Activated naive CD4-positive, alpha-beta T cell treated with anti-CD3 and anti-CD28 coated beads, Interleukin-2, amount 10 ng/mL, durations not matched to agents 7 days and 5 days (primary cell): ENCODE measurements at regions not wholly inside any gene's neighbourhood (a gene's known extent, or its start where the extent isn't known, plus 50 kb on each side); places are given as distances from the start of the nearest gene placed in this dataset.

Experiments used
- CTCF ChIA-PET: fragments of 350-600 bp; sonication (Branson Sonifier 250); formaldehyde crosslinking; loops from one replicate; lab custom pipeline; 2021; ENCODE audit warnings: antibody characterized with exemption; lab: Charles Lee
- DNase-seq: peaks from one replicate; pipeline ENCODE4 v3.0.0-alpha.2; 2020
- H3K27ac Mint-ChIP-seq: one replicate; pipeline ENCODE4 v1.8.0; 2021; ENCODE audit warnings: mild to moderate bottlenecking, moderate library complexity, mixed read lengths
- H3K27me3 Mint-ChIP-seq: one replicate; pipeline ENCODE4 v1.8.0; 2021; ENCODE audit warnings: mild to moderate bottlenecking, mixed read lengths
- H3K36me3 Mint-ChIP-seq: one replicate; pipeline ENCODE4 v1.8.0; 2021; ENCODE audit warnings: mixed read lengths
- H3K4me1 Mint-ChIP-seq: one replicate; pipeline ENCODE4 v1.8.0; 2021; ENCODE audit warnings: mixed read lengths
- H3K4me3 Mint-ChIP-seq: one replicate; pipeline ENCODE4 v1.8.0; 2021; ENCODE audit warnings: mild to moderate bottlenecking, moderate library complexity, mixed read lengths
- H3K9me3 Mint-ChIP-seq: one replicate; pipeline ENCODE4 v1.8.0; 2021; ENCODE audit warnings: mixed read lengths

DNA sequence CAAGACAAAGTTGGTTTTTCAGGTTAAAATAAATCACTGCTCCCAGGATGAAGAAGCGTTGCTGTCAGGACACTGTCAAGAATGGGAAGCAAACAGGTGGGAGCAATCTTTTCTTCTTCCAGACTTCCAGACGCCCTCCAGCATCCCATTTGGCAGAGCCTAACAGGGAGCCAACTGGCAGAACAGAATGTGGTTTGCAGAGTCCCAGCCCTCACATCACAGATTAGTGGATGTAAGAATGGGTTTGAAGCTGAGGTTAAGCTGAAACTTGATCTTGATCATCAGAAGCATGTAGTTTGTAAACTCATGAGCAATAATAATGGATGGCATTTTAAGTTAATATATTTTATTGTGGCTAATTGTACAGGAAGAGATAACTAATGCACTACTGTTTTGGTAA, 636.4 kb downstream of the SLC6A15 start:
- H3K27ac Mint-ChIP-seq = no peak overlapping the region
- DNase-seq = no peak
- H3K27me3 Mint-ChIP-seq = no peaks in the 10 kb centered on the region
- no peaks in the 10 kb centered on the region for H3K36me3 Mint-ChIP-seq
- CTCF ChIA-PET = no interaction called here
- no peaks in the 10 kb centered on the region for H3K4me1 Mint-ChIP-seq
- no peak overlapping the region for H3K4me3 Mint-ChIP-seq
- H3K9me3 Mint-ChIP-seq = no peaks in the 10 kb centered on the region

DNA sequence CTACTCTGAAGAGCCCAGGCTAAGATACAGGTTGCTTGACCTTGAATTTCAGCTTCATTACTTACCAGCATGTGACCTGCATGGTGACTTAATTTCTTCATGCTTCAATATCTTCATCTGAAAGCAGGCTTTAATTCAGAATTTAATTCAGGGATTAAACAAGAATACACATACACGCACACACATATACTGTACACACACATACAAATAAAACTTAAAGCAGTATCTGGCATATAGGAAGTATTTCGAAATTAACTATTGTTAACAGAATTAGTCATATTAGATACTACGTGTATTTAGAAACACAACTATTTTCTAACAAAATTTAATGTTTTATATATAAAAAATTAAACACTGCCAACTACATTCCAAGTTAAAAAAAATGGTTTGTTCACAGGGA, 640.3 kb downstream of the SLC6A15 start:
- Mint-ChIP-seq H3K27me3 (no peaks in the 10 kb centered on the region), H3K27ac (no peak overlapping the region), H3K4me1 (no peaks in the 10 kb centered on the region), H3K4me3 (no peak overlapping the region), H3K36me3 (no peaks in the 10 kb centered on the region), H3K9me3 (no peaks in the 10 kb centered on the region)
- CTCF ChIA-PET = no interaction called here
- DNase-seq = no peak

DNA sequence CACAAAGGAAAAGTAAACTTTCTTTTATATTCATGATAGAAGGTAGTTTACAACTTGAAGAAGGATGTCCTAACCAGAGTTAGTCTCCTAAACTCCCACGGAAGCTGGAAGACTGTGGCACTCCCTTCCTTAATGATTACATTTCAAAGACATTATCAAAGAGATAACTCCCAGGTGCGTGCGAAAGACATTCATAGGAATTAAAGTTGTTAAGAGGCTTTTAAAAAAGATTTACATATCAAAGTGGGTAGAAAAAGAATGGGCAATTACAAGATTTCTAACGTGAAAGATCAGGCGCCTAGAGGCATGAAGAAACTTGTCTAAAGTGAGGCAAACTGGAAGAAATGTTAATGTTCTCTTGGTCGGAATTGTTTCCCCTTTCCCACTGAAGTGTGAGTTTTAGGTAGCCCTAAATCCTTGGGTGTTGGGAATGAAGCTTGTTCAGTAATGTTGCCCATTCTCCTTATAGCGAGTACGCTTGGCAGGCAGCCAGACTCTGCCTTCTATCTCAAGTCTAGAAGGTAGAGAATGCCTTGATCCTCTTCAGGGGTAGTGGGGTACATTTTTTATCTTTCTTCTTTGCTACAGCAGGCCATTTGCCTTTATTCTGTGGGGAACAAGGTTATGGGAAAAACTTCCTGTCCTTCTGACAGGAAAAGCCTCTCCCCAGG, 642.0 kb downstream of the SLC6A15 start:
- Mint-ChIP-seq H3K27me3 (no peaks in the 10 kb centered on the region), H3K27ac (no peak overlapping the region), H3K4me1 (no peaks in the 10 kb centered on the region), H3K4me3 (no peak overlapping the region), H3K36me3 (no peaks in the 10 kb centered on the region), H3K9me3 (no peaks in the 10 kb centered on the region)
- DNase-seq = no peak
- CTCF ChIA-PET = no interaction called here

DNA sequence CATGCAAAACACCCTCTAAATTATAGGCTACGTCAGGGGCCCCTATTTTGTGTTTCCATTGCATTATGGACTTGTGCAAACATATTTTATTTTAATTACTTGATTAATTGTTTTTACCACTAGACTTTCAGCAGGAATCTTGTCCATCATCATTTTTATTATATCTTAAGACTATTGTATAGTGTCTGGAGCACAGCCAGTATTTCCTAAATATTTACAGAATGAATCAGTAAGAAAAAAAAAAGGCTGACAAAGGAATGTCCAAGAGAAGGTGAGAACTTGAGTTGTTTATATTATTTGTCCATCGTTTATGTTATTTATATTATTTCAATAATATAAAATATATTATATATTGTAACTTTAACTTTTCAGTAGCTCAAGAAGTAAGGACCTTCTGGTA, 664.7 kb downstream of the SLC6A15 start:
- CTCF ChIA-PET = no interaction called here
- no peaks in the 10 kb centered on the region for H3K4me1 Mint-ChIP-seq
- H3K36me3 Mint-ChIP-seq = no peaks in the 10 kb centered on the region
- no peaks in the 10 kb centered on the region for H3K27me3 Mint-ChIP-seq
- H3K4me3 Mint-ChIP-seq = no peak overlapping the region
- H3K9me3 Mint-ChIP-seq = peaks cover 3% of the 10 kb centered on the region
- no peak for DNase-seq
- H3K27ac Mint-ChIP-seq = no peak overlapping the region

DNA sequence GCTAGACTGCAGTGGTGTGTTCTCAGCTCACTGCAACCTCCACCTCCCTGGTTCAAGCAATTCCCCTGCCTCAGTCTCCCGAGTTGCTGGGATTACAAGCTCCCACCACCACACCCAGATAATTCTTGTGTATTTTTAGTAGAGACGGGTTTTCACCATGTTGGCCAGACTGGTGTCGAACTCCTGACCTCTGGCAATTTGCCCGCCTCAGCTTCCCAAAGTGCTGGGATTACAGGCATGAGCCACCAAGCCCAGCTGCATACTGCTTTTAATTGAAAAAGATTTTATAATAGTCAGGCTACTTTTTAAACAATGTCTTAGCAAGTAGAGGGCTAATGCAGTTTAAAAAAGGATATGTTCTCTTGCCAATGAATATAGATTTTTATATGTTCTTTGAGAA, 668.9 kb downstream of the SLC6A15 start:
- Mint-ChIP-seq H3K9me3 (peaks cover 2% of the 10 kb centered on the region), H3K27me3 (no peaks in the 10 kb centered on the region), H3K4me1 (no peaks in the 10 kb centered on the region), H3K27ac (no peak overlapping the region), H3K36me3 (no peaks in the 10 kb centered on the region), H3K4me3 (no peak overlapping the region)
- CTCF ChIA-PET = no interaction called here
- no peak for DNase-seq

DNA sequence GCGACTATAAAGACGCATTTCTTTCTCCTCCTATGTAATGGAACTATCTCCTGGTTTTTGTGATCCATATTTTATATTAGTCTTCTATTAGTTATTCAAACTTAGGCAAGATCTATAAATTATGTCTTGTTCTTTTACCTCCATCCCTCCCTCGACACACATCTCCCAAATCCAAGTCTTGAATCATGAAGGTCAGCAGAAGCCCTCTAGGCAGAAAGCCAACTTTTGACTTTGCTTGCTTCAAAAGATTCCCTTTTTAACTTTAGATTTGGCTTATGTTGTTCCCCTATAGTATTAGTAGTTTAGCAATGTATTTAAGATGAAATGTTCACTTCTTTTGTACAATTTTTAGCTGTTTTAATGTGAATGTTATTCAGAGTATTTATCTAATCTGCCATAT, 689.8 kb downstream of the SLC6A15 start:
- CTCF ChIA-PET = no interaction called here
- Mint-ChIP-seq H3K36me3 (no peaks in the 10 kb centered on the region), H3K4me3 (no peak overlapping the region), H3K27me3 (no peaks in the 10 kb centered on the region), H3K4me1 (no peaks in the 10 kb centered on the region), H3K27ac (no peak overlapping the region), H3K9me3 (no peaks in the 10 kb centered on the region)
- DNase-seq = no peak

DNA sequence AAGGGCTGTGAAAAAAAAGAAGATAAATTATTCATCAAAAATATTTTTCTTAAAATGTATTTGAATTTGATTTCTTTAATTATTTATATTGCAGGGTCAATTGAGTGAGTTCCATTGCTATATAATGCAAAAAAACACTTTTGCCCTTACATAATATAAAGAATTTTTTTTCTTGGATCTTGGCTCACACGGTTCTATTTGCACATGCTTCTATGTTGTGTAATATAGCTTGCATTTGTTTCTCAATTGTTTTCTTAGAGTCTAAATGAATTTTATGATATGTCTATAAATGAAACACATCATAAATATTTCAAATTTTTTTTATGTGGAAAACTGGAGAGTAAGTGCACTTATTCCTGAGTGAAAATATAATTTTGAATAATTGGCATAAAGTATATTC, 694.2 kb downstream of the SLC6A15 start:
- DNase-seq = no peak
- Mint-ChIP-seq H3K27me3 (no peaks in the 10 kb centered on the region), H3K9me3 (no peaks in the 10 kb centered on the region), H3K4me3 (no peak overlapping the region), H3K4me1 (no peaks in the 10 kb centered on the region), H3K27ac (no peak overlapping the region), H3K36me3 (no peaks in the 10 kb centered on the region)
- CTCF ChIA-PET = no interaction called here

DNA sequence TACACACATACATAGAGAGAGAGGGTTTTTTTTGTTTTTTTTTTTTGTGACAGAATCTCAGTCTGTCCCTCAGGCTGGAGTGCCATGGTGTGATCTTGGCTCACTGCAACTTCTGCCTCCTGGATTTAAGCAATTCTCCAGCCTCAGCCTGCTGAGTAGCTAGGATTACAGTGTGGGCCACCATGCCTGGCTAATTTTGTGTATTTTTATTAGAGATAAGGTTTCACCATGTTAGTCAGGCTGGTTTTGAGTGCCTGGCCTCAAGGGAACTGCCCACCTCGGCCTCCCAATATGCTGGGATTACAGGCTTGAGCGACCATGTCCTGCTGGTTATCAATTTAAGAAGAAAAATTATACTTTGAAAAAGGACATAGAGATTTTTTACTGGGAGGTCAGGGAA, 710.6 kb downstream of the SLC6A15 start:
- Mint-ChIP-seq H3K4me1 (no peaks in the 10 kb centered on the region), H3K36me3 (no peaks in the 10 kb centered on the region), H3K27ac (no peak overlapping the region), H3K27me3 (no peaks in the 10 kb centered on the region), H3K9me3 (peaks cover 8% of the 10 kb centered on the region), H3K4me3 (no peak overlapping the region)
- CTCF ChIA-PET = no interaction called here
- no peak for DNase-seq

DNA sequence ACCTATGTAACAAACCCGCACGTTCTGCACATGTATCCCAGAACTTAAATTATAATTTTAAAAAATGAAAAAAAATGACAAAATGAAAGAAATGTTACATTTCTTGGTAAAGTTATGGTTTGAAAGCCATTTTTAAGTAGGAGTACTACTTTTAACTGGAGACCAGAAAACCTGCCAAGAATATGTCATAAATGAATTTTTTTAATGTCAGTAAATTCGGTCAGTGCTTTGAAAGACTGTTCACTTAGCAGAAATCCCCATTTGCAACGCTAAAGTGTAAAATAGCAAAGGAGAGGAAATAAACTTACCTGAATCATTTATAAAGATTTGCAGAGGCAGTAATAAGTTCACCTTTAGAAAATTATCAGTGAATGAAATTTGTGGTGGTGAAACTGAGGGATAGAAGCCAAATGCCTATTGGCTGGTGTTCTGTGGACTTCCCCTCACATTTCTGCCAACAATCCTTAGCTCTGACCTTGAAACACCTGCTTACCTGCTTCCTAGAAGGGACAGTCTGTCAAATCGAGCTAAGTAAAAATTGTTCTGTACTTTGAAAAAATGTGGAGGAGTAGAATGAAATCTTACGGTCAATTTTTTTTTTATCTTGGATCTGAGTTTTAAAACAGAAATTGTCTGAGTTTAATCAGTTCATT, 714.2 kb downstream of the SLC6A15 start:
- H3K9me3 Mint-ChIP-seq = peaks cover 14% of the 10 kb centered on the region
- no peak for DNase-seq
- no peaks in the 10 kb centered on the region for H3K27me3 Mint-ChIP-seq
- CTCF ChIA-PET = no interaction called here
- no peaks in the 10 kb centered on the region for H3K4me1 Mint-ChIP-seq
- H3K27ac Mint-ChIP-seq = no peak overlapping the region
- H3K36me3 Mint-ChIP-seq = no peaks in the 10 kb centered on the region
- H3K4me3 Mint-ChIP-seq = no peak overlapping the region

DNA sequence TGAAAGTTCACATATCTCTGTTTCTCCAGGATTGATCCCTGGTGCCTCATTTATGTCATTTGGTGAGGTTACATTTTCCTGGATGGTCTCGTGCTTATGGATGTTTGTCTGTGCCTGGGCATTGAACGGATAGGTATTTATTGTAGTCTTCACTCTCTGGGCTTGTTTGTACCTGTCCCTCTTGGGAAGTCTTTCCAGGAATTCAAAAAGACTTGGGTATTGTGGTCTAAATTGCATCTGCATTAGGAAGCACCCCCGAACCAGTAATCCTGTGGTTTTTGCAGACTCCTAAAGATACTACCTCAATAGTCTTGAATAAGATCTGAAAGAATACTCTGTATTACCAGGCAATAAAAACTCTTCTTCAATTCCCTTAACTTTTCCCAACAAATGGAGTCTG, 720.8 kb downstream of the SLC6A15 start:
- no peaks in the 10 kb centered on the region for H3K27me3 Mint-ChIP-seq
- H3K4me1 Mint-ChIP-seq = no peaks in the 10 kb centered on the region
- no peak overlapping the region for H3K27ac Mint-ChIP-seq
- peaks cover 8% of the 10 kb centered on the region for H3K9me3 Mint-ChIP-seq
- CTCF ChIA-PET = no interaction called here
- no peaks in the 10 kb centered on the region for H3K36me3 Mint-ChIP-seq
- DNase-seq = no peak
- H3K4me3 Mint-ChIP-seq = no peak overlapping the region

DNA sequence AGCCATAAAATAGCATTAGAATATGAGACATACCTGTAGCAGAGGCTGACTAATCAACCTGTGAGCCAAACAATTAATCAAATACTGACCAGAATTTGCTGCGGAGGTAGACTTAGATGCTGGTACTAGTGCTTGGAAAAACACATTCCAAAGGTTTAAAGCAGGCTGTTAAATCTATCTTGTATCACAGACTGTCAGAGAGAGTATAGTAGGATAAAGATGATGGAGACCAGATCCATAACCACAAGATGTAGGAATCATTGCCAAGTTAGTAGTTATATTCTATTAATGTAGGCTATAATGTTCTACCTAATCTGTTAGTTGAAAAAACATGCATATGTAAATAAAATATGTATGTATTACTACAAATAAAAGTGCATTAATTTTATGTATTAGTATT, 726.2 kb downstream of the SLC6A15 start:
- DNase-seq = no peak
- H3K4me3 Mint-ChIP-seq = no peak overlapping the region
- CTCF ChIA-PET = no interaction called here
- peaks cover 2% of the 10 kb centered on the region for H3K9me3 Mint-ChIP-seq
- no peak overlapping the region for H3K27ac Mint-ChIP-seq
- no peaks in the 10 kb centered on the region for H3K4me1 Mint-ChIP-seq
- H3K27me3 Mint-ChIP-seq = no peaks in the 10 kb centered on the region
- H3K36me3 Mint-ChIP-seq = no peaks in the 10 kb centered on the region

DNA sequence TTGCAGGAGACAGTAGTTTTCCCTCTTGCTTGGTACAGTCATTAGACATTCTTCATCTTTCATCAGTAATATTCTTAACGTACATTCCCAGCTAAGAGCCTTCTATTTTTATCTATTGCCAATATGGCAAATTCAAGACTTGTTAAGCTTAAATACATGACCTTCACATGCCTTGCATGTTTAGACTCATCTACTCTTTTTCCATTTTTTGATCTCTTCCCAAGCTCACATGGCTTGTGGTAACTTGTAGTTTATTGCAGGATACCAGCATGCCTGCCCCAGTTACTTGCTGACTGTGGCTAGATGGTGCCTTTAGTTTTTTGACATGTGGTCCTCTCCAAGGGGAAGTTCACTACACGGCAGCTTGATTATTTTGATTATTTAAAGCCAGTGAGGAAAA, 729.0 kb downstream of the SLC6A15 start:
- no peaks in the 10 kb centered on the region for H3K27me3 Mint-ChIP-seq
- H3K9me3 Mint-ChIP-seq = peaks cover 2% of the 10 kb centered on the region
- no peak for DNase-seq
- CTCF ChIA-PET = no interaction called here
- no peak overlapping the region for H3K27ac Mint-ChIP-seq
- no peaks in the 10 kb centered on the region for H3K36me3 Mint-ChIP-seq
- H3K4me3 Mint-ChIP-seq = no peak overlapping the region
- H3K4me1 Mint-ChIP-seq = no peaks in the 10 kb centered on the region

DNA sequence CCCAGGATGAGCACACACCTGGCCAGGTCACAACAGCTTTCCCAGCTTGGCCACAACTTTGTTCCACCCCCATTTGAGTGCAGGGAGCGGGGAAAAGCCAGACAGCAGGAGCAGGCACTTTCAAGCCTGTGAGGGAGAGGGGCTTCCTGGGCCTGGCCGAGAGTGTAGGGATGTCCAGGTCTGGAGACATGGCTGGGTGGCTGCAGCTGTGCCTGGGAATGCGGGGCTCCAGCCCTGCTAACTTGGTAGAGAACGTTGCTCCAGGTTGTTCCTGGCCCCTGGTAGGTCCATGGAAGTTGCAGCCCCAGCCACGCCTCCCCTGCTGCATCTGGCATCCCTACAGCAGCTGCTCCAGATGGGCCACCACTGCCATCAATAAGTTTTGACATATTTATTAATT, 738.5 kb downstream of the SLC6A15 start:
- no peak for DNase-seq
- CTCF ChIA-PET = no interaction called here
- Mint-ChIP-seq H3K9me3 (peaks cover 5% of the 10 kb centered on the region), H3K36me3 (no peaks in the 10 kb centered on the region), H3K4me1 (no peaks in the 10 kb centered on the region), H3K27ac (no peak overlapping the region), H3K27me3 (no peaks in the 10 kb centered on the region), H3K4me3 (no peak overlapping the region)

DNA sequence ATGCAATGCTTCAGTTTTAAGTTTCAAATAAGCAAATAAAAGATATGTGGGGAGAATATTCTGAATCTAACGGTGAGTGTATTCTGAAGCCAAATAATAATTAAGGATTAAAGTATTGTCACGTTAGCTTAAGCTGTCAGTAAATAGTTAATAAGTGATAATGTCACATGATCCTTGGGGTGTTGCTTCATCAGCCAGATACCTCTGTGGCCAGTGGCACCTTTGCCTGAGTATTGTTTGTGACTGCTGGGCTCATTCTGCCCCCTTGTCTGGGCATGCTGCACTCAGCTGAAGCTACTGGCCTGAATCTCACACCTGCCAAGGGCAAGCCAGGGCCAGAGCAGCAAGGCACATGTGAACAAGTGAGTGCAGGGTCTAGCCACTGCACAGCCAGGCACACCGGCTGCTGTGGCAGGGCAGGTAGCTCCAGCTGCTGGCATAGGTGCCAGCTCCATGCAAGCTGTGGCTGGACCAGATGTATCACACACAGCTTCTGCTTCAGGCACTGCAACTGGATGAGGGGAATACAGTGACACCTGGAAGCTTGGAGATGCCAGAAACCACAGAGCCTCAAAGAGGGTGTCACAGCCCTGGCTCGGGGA, 739.7 kb downstream of the SLC6A15 start:
- Mint-ChIP-seq H3K4me1 (no peaks in the 10 kb centered on the region), H3K27me3 (no peaks in the 10 kb centered on the region), H3K4me3 (no peak overlapping the region), H3K9me3 (peaks cover 5% of the 10 kb centered on the region), H3K36me3 (no peaks in the 10 kb centered on the region), H3K27ac (no peak overlapping the region)
- CTCF ChIA-PET = no interaction called here
- no peak for DNase-seq

DNA sequence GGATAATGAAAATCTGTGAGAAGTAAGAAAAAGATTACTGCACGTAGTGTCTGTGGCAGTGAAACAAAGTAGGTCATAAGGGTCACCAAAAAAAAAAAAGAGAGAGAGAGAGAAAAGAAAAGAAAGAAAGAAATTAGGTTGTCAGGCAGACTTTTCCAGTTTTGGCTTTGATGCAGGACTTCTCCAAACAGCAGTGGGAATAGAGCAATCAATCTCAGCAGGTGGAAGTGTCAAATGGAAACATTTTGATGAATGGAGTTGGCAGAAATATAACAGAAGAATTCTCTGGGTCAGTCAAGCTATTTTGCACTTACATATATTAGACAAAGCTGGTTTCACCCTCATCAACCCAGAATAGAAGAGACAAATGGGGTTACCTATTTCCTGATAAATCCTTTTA, 745.8 kb downstream of the SLC6A15 start:
- Mint-ChIP-seq H3K27ac (no peak overlapping the region), H3K4me1 (no peaks in the 10 kb centered on the region), H3K36me3 (no peaks in the 10 kb centered on the region), H3K4me3 (no peak overlapping the region), H3K27me3 (no peaks in the 10 kb centered on the region), H3K9me3 (no peaks in the 10 kb centered on the region)
- CTCF ChIA-PET = no interaction called here
- DNase-seq = no peak
